ENCODE measurements at regions not wholly inside any gene's neighbourhood (a gene's known extent, or its start where the extent isn't known, plus 50 kb on each side); places are given as distances from the start of the nearest gene placed in this dataset.
"Not testable (repeated sequence)": the region's sequence is repeated elsewhere in the genome, so short reads cannot be mapped to it uniquely, and the experiment has no call there.

- DNase-seq (ENCODE audit: low spot score) = no peak
Observed at GRCh38 chr1:45258059-45258650, 51.8 kb upstream of the ZSWIM5 start.

GRCh38 chr1:45259053-45259452 lies 52.6 kb upstream of the ZSWIM5 start:
- no peak for DNase-seq (ENCODE audit: low spot score)

- DNase-seq (ENCODE audit: low spot score) = no peak
Observed at GRCh38 chr1:45260244-45260643, 53.8 kb upstream of the ZSWIM5 start.

GRCh38 chr1:45263132-45263531 lies 56.7 kb upstream of the ZSWIM5 start:
- DNase-seq (ENCODE audit: low spot score) = no peak

GRCh38 chr1:45265244-45265643 lies 58.8 kb upstream of the ZSWIM5 start:
- no peak for DNase-seq (ENCODE audit: low spot score)

GRCh38 chr1:45266151-45266801 lies 59.9 kb upstream of the ZSWIM5 start:
- DNase-seq (ENCODE audit: low spot score) = peak; percentile 2

GRCh38 chr1:45268310-45268709 lies 58.4 kb upstream of the HPDL start:
- not testable (repeated sequence) for DNase-seq (ENCODE audit: low spot score)

GRCh38 chr1:45272267-45272666 lies 54.4 kb upstream of the HPDL start:
- DNase-seq (ENCODE audit: low spot score) = not testable (repeated sequence)

GRCh38 chr1:45272913-45273371 lies 53.8 kb upstream of the HPDL start:
- DNase-seq (ENCODE audit: low spot score) = no peak

GRCh38 chr1:45275054-45275453 lies 51.6 kb upstream of the HPDL start:
- DNase-seq (ENCODE audit: low spot score) = no peak

Data from SK-N-DZ (cell line).